Fibroblast of lung (primary cell): ENCODE measurements at regions not wholly inside any gene's neighbourhood (a gene's known extent, or its start where the extent isn't known, plus 50 kb on each side); places are given as distances from the start of the nearest gene placed in this dataset.

Source experiments
- DNase-seq, 2 donors: peaks; one replicate each; pipeline versions ENCODE4 v3.0.0 to v3.0.0-alpha.2; 2010; ENCODE audit warnings: low read depth in 2 of 2
- H2AFZ ChIP-seq: 2 replicates; pipeline ENCODE4 v1.5.1; 2012; ENCODE audit warnings: low read length, control low read depth, inconsistent platforms
- H3K27ac ChIP-seq: 2 replicates; pipeline ENCODE4 v1.5.1; 2011; ENCODE audit warnings: low read length, control low read depth; ENCODE audit not compliant: insufficient read depth
- H3K27me3 ChIP-seq: 2 replicates; pipeline ENCODE4 v1.5.1; 2011; ENCODE audit warnings: mild to moderate bottlenecking, low read length; ENCODE audit not compliant: control insufficient read depth, insufficient read depth
- H3K36me3 ChIP-seq: 2 replicates; pipeline ENCODE4 v1.5.1; 2011; ENCODE audit warnings: low read length; ENCODE audit not compliant: control insufficient read depth, insufficient read depth
- H3K4me1 ChIP-seq: 2 replicates; pipeline ENCODE4 v1.5.1; 2011; ENCODE audit warnings: low read length; ENCODE audit not compliant: control insufficient read depth, insufficient read depth; ENCODE audit errors: extremely low read depth
- H3K4me2 ChIP-seq: 2 replicates; pipeline ENCODE4 v1.5.1; 2011; ENCODE audit warnings: low read length, control low read depth; ENCODE audit not compliant: insufficient read depth; ENCODE audit errors: extremely low read depth
- H3K4me3 ChIP-seq, 4 experiments: fragments of 200-600 bp in 1 of 4; sonication (generic) in 1 of 4; replicated peaks in 1 of 4; 2 replicates each; pipeline ENCODE4 v1.5.1; 2011 to 2016; ENCODE audit warnings: low read length in 4 of 4, low read depth in 3 of 4, mild to moderate bottlenecking in 3 of 4, control low read depth in 2 of 4, inconsistent platforms in 1 of 4, mixed read lengths in 1 of 4; ENCODE audit not compliant: insufficient read depth in 1 of 4; ENCODE audit errors: control extremely low read depth in 1 of 4
- H3K79me2 ChIP-seq: 2 replicates; pipeline ENCODE4 v1.5.1; 2012; ENCODE audit warnings: mild to moderate bottlenecking, low read length, inconsistent platforms; ENCODE audit not compliant: control insufficient read depth, insufficient read depth
- H3K9ac ChIP-seq: 2 replicates; pipeline ENCODE4 v1.5.1; 2011; ENCODE audit warnings: mild to moderate bottlenecking, low read length, control low read depth; ENCODE audit not compliant: insufficient read depth
- H3K9me3 ChIP-seq: 2 replicates; pipeline ENCODE4 v1.5.1; 2012; ENCODE audit warnings: low read depth, low read length; ENCODE audit not compliant: control insufficient read depth, insufficient read depth
- H4K20me1 ChIP-seq: 2 replicates; pipeline ENCODE4 v1.5.1; 2011; ENCODE audit warnings: low read length; ENCODE audit not compliant: control insufficient read depth, insufficient read depth; ENCODE audit errors: extremely low read depth
- CTCF ChIP-seq, 2 donors: IDR thresholded peaks in 1 of 2; conservative IDR thresholded peaks in 1 of 2; 1 replicate in 1 of 2; 2 replicates in 1 of 2; pipeline ENCODE4 v1.5.1; 2011 to 2012; ENCODE audit warnings: low read length in 2 of 2, control low read depth in 1 of 2, inconsistent platforms in 1 of 2, low read depth in 1 of 2, mild to moderate bottlenecking in 1 of 2
- EZH2 ChIP-seq: IDR thresholded peaks from 2 replicates; pipeline ENCODE4 v1.5.1; 2012; ENCODE audit warnings: low read length, control low read depth, mild to moderate bottlenecking; ENCODE audit errors: missing control alignments

- H3K9ac ChIP-seq = no peak overlapping the region
- H3K9me3 ChIP-seq = no peaks in the 10 kb centered on the region
- no peak for TF ChIP-seq CTCF (conservative IDR thresholded peaks at IDR 0.05 in 1 of 2, IDR thresholded peaks at IDR 0.05 in 1 of 2; ENCODE audit: low read depth in 1 of 2, low read length in 2 of 2)
- TF ChIP-seq EZH2 = no peak
- peaks cover 2% of the 10 kb centered on the region for H3K27me3 ChIP-seq
- peaks cover 3% of the 10 kb centered on the region for H3K4me1 ChIP-seq
- H2AFZ ChIP-seq = no peak overlapping the region
- H3K4me2 ChIP-seq = no peak overlapping the region
- H3K27ac ChIP-seq = no peak overlapping the region
- no peaks in the 10 kb centered on the region for H4K20me1 ChIP-seq
- peak; percentile 21 to 85 for DNase-seq
- no peak overlapping the region for H3K4me3 ChIP-seq
- H3K79me2 ChIP-seq = no peaks in the 10 kb centered on the region
- no peaks in the 10 kb centered on the region for H3K36me3 ChIP-seq
Observed at GRCh38 chr13:23956106-23956505, 58.8 kb upstream of the C1QTNF9B start.

- H3K27ac ChIP-seq = no peak overlapping the region
- H3K79me2 ChIP-seq = no peaks in the 10 kb centered on the region
- H3K9ac ChIP-seq = no peak overlapping the region
- peaks cover 2% of the 10 kb centered on the region for H3K27me3 ChIP-seq
- H4K20me1 ChIP-seq = no peaks in the 10 kb centered on the region
- no peak overlapping the region for H3K4me2 ChIP-seq
- no peak overlapping the region for H2AFZ ChIP-seq
- peaks cover 3% of the 10 kb centered on the region for H3K4me1 ChIP-seq
- no peak for TF ChIP-seq CTCF (conservative IDR thresholded peaks at IDR 0.05 in 1 of 2, IDR thresholded peaks at IDR 0.05 in 1 of 2; ENCODE audit: low read depth in 1 of 2, low read length in 2 of 2)
- no peak for TF ChIP-seq EZH2
- no peaks in the 10 kb centered on the region for H3K36me3 ChIP-seq
- no peak for DNase-seq
- no peak overlapping the region for H3K4me3 ChIP-seq
- no peaks in the 10 kb centered on the region for H3K9me3 ChIP-seq
Observed at GRCh38 chr13:23957981-23958380, 60.7 kb upstream of the C1QTNF9B start.

GRCh38 chr13:23959231-23959862, 62.0 kb upstream of the C1QTNF9B start:
- no peak overlapping the region for H3K4me2 ChIP-seq
- H3K27me3 ChIP-seq = peaks cover 2% of the 10 kb centered on the region
- peak in 1 of 2 donors; percentile 64 for DNase-seq
- no peaks in the 10 kb centered on the region for H3K9me3 ChIP-seq
- H3K4me3 ChIP-seq = no peak overlapping the region
- no peaks in the 10 kb centered on the region for H3K79me2 ChIP-seq
- H4K20me1 ChIP-seq = no peaks in the 10 kb centered on the region
- no peak overlapping the region for H3K27ac ChIP-seq
- H3K36me3 ChIP-seq = no peaks in the 10 kb centered on the region
- TF ChIP-seq EZH2 = no peak
- TF ChIP-seq CTCF (conservative IDR thresholded peaks at IDR 0.05 in 1 of 2, IDR thresholded peaks at IDR 0.05 in 1 of 2; ENCODE audit: low read depth in 1 of 2, low read length in 2 of 2) = no peak
- H2AFZ ChIP-seq = no peak overlapping the region
- no peak overlapping the region for H3K9ac ChIP-seq
- H3K4me1 ChIP-seq = peaks cover 3% of the 10 kb centered on the region
